ENCODE measurements at regions not wholly inside any gene's neighbourhood (a gene's known extent, or its start where the extent isn't known, plus 50 kb on each side); places are given as distances from the start of the nearest gene placed in this dataset.
A peak's percentile ranks its signal among the peaks of the same experiment; 100 is the strongest.

- no peak for DNase-seq (ENCODE audit: extremely low spot score, unreplicated experiment)
- H3K27ac Mint-ChIP-seq (ENCODE audit: unreplicated experiment), result no peak overlapping the region
Measured at GRCh38 chr21:41564871-41565274, 56.9 kb upstream of the TMPRSS2 start.

GRCh38 chr21:41562101-41563000, 54.4 kb upstream of the TMPRSS2 start:
- Mint-ChIP-seq H3K4me1 (ENCODE audit: unreplicated experiment) (peaks cover 5% of the 10 kb centered on the region), H3K4me3 (ENCODE audit: unreplicated experiment) (no peak overlapping the region), H3K9me3 (ENCODE audit: unreplicated experiment) (no peaks in the 10 kb centered on the region), H3K27ac (ENCODE audit: unreplicated experiment) (no peak overlapping the region), H3K36me3 (ENCODE audit: unreplicated experiment) (no peaks in the 10 kb centered on the region), H3K27me3 (ENCODE audit: unreplicated experiment) (peaks cover 39% of the 10 kb centered on the region)
- peak; percentile 68 for DNase-seq (ENCODE audit: extremely low spot score, unreplicated experiment)
- no peak for TF ChIP-seq CTCF (IDR thresholded peaks at IDR 0.05)

More at GRCh38 chr21:41564871-41565274, 56.9 kb upstream of the TMPRSS2 start:
- TF ChIP-seq CTCF (IDR thresholded peaks at IDR 0.05), result no peak
- no peaks in the 10 kb centered on the region for H3K36me3 Mint-ChIP-seq (ENCODE audit: unreplicated experiment)
- peaks cover 29% of the 10 kb centered on the region for H3K27me3 Mint-ChIP-seq (ENCODE audit: unreplicated experiment)
- H3K4me3 Mint-ChIP-seq (ENCODE audit: unreplicated experiment), result no peak overlapping the region
- peaks cover 5% of the 10 kb centered on the region for H3K4me1 Mint-ChIP-seq (ENCODE audit: unreplicated experiment)
- H3K9me3 Mint-ChIP-seq (ENCODE audit: unreplicated experiment), result no peaks in the 10 kb centered on the region

GRCh38 chr21:41561701-41562100, 53.7 kb upstream of the TMPRSS2 start:
- no peak for TF ChIP-seq CTCF (IDR thresholded peaks at IDR 0.05)
- DNase-seq (ENCODE audit: extremely low spot score, unreplicated experiment), result peak; percentile 65
- Mint-ChIP-seq H3K9me3 (ENCODE audit: unreplicated experiment) (no peaks in the 10 kb centered on the region), H3K27me3 (ENCODE audit: unreplicated experiment) (peaks cover 46% of the 10 kb centered on the region), H3K27ac (ENCODE audit: unreplicated experiment) (no peak overlapping the region), H3K36me3 (ENCODE audit: unreplicated experiment) (no peaks in the 10 kb centered on the region), H3K4me3 (ENCODE audit: unreplicated experiment) (no peak overlapping the region), H3K4me1 (ENCODE audit: unreplicated experiment) (peaks cover 5% of the 10 kb centered on the region)

- peaks cover 50% of the 10 kb centered on the region for H3K27me3 Mint-ChIP-seq (ENCODE audit: unreplicated experiment)
- H3K9me3 Mint-ChIP-seq (ENCODE audit: unreplicated experiment), result no peaks in the 10 kb centered on the region
Measured at GRCh38 chr21:41560661-41561158, 52.8 kb upstream of the TMPRSS2 start.

More at GRCh38 chr21:41560661-41561158, 52.8 kb upstream of the TMPRSS2 start:
- Mint-ChIP-seq H3K27ac (ENCODE audit: unreplicated experiment) (no peak overlapping the region), H3K36me3 (ENCODE audit: unreplicated experiment) (no peaks in the 10 kb centered on the region), H3K4me1 (ENCODE audit: unreplicated experiment) (peaks cover 5% of the 10 kb centered on the region), H3K4me3 (ENCODE audit: unreplicated experiment) (no peak overlapping the region)
- DNase-seq (ENCODE audit: extremely low spot score, unreplicated experiment), result peak; percentile 76
- no peak for TF ChIP-seq CTCF (IDR thresholded peaks at IDR 0.05)

All from osteocyte (in vitro differentiated cells).